AG04450 (cell line): ENCODE measurements at regions not wholly inside any gene's neighbourhood (a gene's known extent, or its start where the extent isn't known, plus 50 kb on each side); places are given as distances from the start of the nearest gene placed in this dataset.

Experiments used
- CTCF ChIA-PET: fragments of 300-600, 350-600 bp; formaldehyde crosslinking; extraction: SDS; loops from one replicate; lab custom pipeline; 2022; ENCODE audit warnings: antibody characterized with exemption, inconsistent platforms; lab: Charles Lee
- POLR2A ChIA-PET: fragments of 350-600 bp; formaldehyde crosslinking; extraction: SDS; loops from one replicate; lab custom pipeline; 2021; ENCODE audit warnings: antibody characterized with exemption, inconsistent platforms; lab: Yijun Ruan, JAX
- DNase-seq: peaks from one replicate; pipeline ENCODE4 v3.0.0-alpha.2; 2011; ENCODE audit warnings: low read depth, low spot score
- H3K27ac ChIP-seq: one replicate; pipeline ENCODE4 v1.5.1; 2012; ENCODE audit warnings: low read depth, low read length, control low read depth
- H3K27me3 ChIP-seq: one replicate; pipeline ENCODE4 v1.6.0; 2012; ENCODE audit warnings: low read length; ENCODE audit not compliant: control insufficient read depth, insufficient read depth
- H3K4me3 ChIP-seq: 2 replicates; pipeline ENCODE4 v1.5.1; 2011; ENCODE audit warnings: mild to moderate bottlenecking, low read depth, low read length, control low read depth
- H3K9me3 ChIP-seq: 2 replicates; pipeline ENCODE4 v1.5.1; 2012; ENCODE audit warnings: low read length; ENCODE audit not compliant: control insufficient read depth, insufficient read depth
- TF ChIP-seq, protein P1 (sequence below): IDR thresholded peaks from 2 replicates; pipeline ENCODE4 v1.5.1; 2011; ENCODE audit warnings: low read depth, low read length, control low read depth, inconsistent platforms

DNA sequence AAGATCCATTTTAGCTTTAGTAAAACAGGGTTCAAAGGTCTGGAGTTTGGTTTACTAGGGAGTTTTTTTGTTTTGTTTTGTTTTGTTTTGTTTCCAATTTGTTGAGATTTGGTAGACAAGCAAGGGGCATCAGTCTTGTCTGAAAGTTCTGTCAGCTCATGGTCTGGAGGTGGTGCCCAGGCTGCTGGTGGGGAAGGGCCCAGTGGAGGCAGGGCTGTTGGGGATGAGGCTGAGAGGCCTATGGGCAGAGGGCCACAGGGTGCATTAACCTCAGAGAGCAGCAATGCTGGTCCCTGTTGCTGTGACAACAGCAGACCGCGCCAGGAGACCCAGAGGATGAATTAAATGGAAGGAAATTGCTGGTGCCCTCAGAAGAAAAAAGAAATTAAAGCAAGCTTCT, 174.5 kb downstream of the FGF1 start:
- TF ChIP-seq, protein P1, sequence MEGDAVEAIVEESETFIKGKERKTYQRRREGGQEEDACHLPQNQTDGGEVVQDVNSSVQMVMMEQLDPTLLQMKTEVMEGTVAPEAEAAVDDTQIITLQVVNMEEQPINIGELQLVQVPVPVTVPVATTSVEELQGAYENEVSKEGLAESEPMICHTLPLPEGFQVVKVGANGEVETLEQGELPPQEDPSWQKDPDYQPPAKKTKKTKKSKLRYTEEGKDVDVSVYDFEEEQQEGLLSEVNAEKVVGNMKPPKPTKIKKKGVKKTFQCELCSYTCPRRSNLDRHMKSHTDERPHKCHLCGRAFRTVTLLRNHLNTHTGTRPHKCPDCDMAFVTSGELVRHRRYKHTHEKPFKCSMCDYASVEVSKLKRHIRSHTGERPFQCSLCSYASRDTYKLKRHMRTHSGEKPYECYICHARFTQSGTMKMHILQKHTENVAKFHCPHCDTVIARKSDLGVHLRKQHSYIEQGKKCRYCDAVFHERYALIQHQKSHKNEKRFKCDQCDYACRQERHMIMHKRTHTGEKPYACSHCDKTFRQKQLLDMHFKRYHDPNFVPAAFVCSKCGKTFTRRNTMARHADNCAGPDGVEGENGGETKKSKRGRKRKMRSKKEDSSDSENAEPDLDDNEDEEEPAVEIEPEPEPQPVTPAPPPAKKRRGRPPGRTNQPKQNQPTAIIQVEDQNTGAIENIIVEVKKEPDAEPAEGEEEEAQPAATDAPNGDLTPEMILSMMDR: no peak
- Histone ChIP-seq H3K4me3 (no peak overlapping the region), H3K27ac (no peak overlapping the region), H3K27me3 (no peaks in the 10 kb centered on the region), H3K9me3 (no peaks in the 10 kb centered on the region; the same call in 1 of the 2 replicates)
- no peak for DNase-seq
- CTCF ChIA-PET: interaction anchor here (1.3 kb wide), 2 partner anchors 38 to 366 kb away, joined by 3 read pairs; no protein-coding TSS in a partner anchor
- POLR2A ChIA-PET: no interaction called here

DNA sequence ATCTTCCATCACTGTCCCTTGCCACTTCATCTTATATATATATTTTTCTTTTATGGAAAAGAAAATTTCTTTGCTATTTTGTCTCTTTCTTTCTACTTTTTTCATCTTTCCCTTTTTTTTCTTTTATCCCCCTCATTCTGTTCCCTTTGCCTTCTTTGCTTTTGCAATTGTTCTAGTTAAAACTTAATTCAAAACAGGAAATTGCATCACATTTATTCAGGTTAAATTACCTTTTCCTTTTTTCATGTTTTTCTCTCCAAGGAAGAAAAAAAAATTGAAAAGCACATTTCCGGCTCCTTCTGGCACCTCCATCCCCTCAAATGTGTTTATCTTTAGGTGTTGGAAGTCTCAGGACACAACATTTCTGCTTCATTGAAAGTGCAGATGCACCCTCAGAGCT, 176.9 kb downstream of the FGF1 start:
- Histone ChIP-seq H3K4me3 (no peak overlapping the region), H3K9me3 (no peaks in the 10 kb centered on the region), H3K27me3 (no peaks in the 10 kb centered on the region), H3K27ac (no peak overlapping the region)
- DNase-seq: no peak
- ChIA-PET CTCF (no interaction called here), POLR2A (interaction anchor here (0.5 kb wide), 1 partner anchor 116 kb away, joined by 4 read pairs; no protein-coding TSS in a partner anchor)
- TF ChIP-seq, protein P1: no peak

DNA sequence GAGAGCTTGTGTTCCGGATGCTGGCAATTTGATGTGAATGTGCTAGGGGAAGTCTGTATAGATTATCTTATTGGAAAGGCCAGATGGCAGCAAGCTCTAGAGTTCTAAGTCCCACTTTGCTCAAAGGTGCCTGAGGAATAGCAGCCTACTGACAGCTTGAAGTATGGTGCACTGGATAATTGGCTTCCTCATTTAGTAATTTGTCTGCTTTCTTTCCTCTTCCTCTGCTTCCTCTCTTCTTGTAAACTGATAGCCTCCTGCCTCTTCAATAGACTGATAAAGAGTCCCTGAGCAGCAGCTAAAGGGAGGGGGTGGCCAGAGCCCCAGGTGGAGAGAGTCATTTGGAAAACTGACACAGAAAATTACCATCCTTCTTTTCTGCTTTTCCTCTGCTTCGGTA, 177.3 kb downstream of the FGF1 start:
- Histone ChIP-seq H3K4me3 (no peak overlapping the region), H3K9me3 (no peaks in the 10 kb centered on the region), H3K27me3 (no peaks in the 10 kb centered on the region), H3K27ac (no peak overlapping the region)
- ChIA-PET POLR2A (interaction anchor here (0.5 kb wide), 1 partner anchor 116 kb away, joined by 4 read pairs; no protein-coding TSS in a partner anchor), CTCF (no interaction called here)
- TF ChIP-seq, protein P1: no peak
- DNase-seq: no peak

DNA sequence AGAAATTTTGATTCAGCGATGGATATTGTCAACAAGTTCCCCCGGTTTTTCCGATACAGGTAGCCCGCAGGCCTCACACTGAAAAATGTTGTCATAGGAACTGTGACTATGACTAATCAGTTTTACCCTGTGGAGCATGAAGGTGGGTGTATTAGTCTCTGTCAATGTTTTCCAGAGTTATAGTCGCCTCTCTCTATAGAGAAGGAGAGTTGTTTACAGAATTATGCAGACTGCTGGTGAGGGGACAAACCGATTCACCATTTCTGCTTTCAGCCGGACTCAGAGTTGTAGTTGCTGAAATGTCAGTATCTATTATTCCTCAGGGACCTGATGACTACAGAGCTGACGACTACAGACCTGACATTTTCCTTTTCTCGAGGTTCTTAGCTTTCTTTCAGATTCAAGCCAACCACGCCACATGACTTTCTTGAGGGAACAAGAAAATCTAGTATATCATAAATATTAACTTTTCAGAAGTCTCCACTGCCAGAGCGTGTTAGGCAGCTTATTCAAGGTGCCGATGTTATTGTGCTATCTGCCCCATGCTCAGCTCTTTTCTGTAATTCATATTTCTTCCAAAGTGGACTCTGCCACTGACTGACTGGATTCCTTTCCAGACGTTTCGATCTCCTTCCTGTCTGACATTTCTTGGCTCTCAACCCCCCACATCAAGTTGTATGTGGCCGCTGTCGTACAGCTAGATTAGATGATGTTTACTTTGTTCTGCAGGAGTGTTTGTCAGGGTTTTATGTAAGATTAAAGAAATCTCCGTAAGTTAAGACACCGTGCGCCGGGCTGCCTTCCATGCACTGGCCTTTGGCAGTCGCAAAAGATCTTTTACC, 178.1 kb downstream of the FGF1 start:
- H3K9me3 ChIP-seq: no peaks in the 10 kb centered on the region
- TF ChIP-seq, protein P1: no peak
- no peak for DNase-seq
- no peak overlapping the region for H3K4me3 ChIP-seq
- ChIA-PET POLR2A (no interaction called here), CTCF (no interaction called here)
- no peaks in the 10 kb centered on the region for H3K27me3 ChIP-seq
- H3K27ac ChIP-seq: no peak overlapping the region

DNA sequence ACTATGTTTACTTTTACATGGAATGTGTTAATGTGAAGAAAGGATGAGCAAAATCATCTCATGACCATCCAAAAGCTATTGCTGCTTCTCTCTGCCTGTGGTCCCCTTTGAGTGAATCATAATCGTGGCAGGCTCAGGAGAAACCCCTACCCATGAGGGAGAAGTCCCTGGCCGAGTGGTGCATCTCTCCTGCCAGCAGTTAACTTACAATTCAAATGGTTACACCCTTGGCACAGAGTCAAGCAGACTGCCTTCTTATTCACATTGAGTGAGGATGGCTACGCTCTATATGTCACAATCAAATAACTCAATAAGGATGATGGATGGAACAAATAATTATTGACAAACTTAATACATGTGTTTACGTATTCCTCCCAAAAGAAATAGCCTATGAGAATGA, 179.1 kb downstream of the FGF1 start:
- CTCF ChIA-PET: no interaction called here
- Histone ChIP-seq H3K9me3 (no peaks in the 10 kb centered on the region), H3K27ac (no peak overlapping the region), H3K27me3 (no peaks in the 10 kb centered on the region), H3K4me3 (no peak overlapping the region)
- no peak for DNase-seq
- POLR2A ChIA-PET: no interaction called here
- TF ChIP-seq, protein P1: no peak
